HepG2 (cell line): ENCODE measurements at regions not wholly inside any gene's neighbourhood (a gene's known extent, or its start where the extent isn't known, plus 50 kb on each side); places are given as distances from the start of the nearest gene placed in this dataset.

Source experiments
- ATAC-seq: fragments of 200-7000 bp; cut with Tn5 transposase; 3 replicates; pipeline ENCODE4 v1.9.1; 2020; ENCODE audit warnings: mild to moderate bottlenecking, moderate library complexity
- BruUV-seq: library from RNA; stranded (reverse); fragments of 400-500 nt; replicated peaks from 2 replicates; lab custom pipeline; 2021; lab: Mats Ljungman, UMichigan
- CTCF ChIA-PET: fragments of 300-600 bp; formaldehyde crosslinking; extraction: SDS; loops from one replicate; lab custom pipeline; 2021; ENCODE audit warnings: low total read pairs, inconsistent platforms, low intra/inter-chr PET ratio; lab: Yijun Ruan, JAX
- POLR2A ChIA-PET: fragments of 350-600 bp; sonication (Branson Sonifier 250); formaldehyde crosslinking; loops from one replicate; lab custom pipeline; 2020; ENCODE audit warnings: antibody characterized with exemption, inconsistent platforms; lab: Yijun Ruan, JAX
- DNase-seq: peaks from one replicate; pipeline ENCODE4 v3.0.0-alpha.2; 2015; ENCODE audit warnings: low spot score
- FAIRE-seq: peaks from 3 replicates; lab custom pipeline; 2011; peaks lifted over from hg19 to GRCh38; lab: Jason Lieb, UNC
- H2AFZ ChIP-seq: one replicate; pipeline ENCODE4 v1.6.1; 2011; ENCODE audit warnings: low read length, inconsistent platforms
- H3K27ac ChIP-seq: fragments of 300-600 bp; 3 replicates; pipeline ENCODE4 v1.8.0; 2011; ENCODE audit warnings: mixed run types, mild to moderate bottlenecking, mixed read lengths, low read length, inconsistent platforms; ENCODE audit not compliant: insufficient read depth; ENCODE audit errors: extremely low read length
- H3K27me3 ChIP-seq, 2 experiments: fragments of 200-600 bp in 1 of 2; 2 replicates in 1 of 2; 3 replicates in 1 of 2; pipeline versions ENCODE4 v1.6.0 to v1.8.0; 2011; ENCODE audit warnings: low read length in 2 of 2, mild to moderate bottlenecking in 2 of 2, moderate library complexity in 2 of 2, inconsistent platforms in 1 of 2; ENCODE audit not compliant: insufficient read depth in 2 of 2, control insufficient read depth in 1 of 2
- H3K36me3 ChIP-seq, 2 experiments: fragments of 200-600 bp in 1 of 2; replicated peaks in 1 of 2; 2 replicates in 1 of 2; 3 replicates in 1 of 2; pipeline versions ENCODE4 v1.5.1 to v1.8.0; 2011; ENCODE audit warnings: low read length in 2 of 2, inconsistent platforms in 1 of 2; ENCODE audit not compliant: insufficient read depth in 2 of 2, control insufficient read depth in 1 of 2
- H3K4me1 ChIP-seq: 2 replicates; pipeline ENCODE4 v1.5.1; 2012; ENCODE audit warnings: low read length, inconsistent platforms; ENCODE audit not compliant: insufficient read depth
- H3K4me2 ChIP-seq: 2 replicates; pipeline ENCODE4 v1.6.0; 2011; ENCODE audit warnings: low read depth, low read length, inconsistent platforms
- H3K4me3 ChIP-seq, 3 experiments: fragments of 200-600 bp in 1 of 3; sonication (generic), shearing (Covaris generic) in 1 of 3; replicated peaks in 1 of 3; 2 replicates each; pipeline ENCODE4 v1.5.1; 2011 to 2016; ENCODE audit warnings: low read length in 3 of 3, inconsistent platforms in 2 of 3, low read depth in 2 of 3, mild to moderate bottlenecking in 2 of 3, control low read depth in 1 of 3, mixed read lengths in 1 of 3; ENCODE audit not compliant: insufficient read depth in 1 of 3
- H3K79me2 ChIP-seq: one replicate; pipeline ENCODE4 v1.6.1; 2011; ENCODE audit warnings: low read length, inconsistent platforms; ENCODE audit not compliant: insufficient read depth
- H3K9ac ChIP-seq: 2 replicates; pipeline ENCODE4 v1.6.0; 2011; ENCODE audit warnings: mild to moderate bottlenecking, low read depth, low read length, inconsistent platforms; ENCODE audit not compliant: insufficient read depth
- H3K9me3 ChIP-seq: 2 replicates; pipeline ENCODE4 v1.5.1; 2012; ENCODE audit warnings: mild to moderate bottlenecking, low read length
- H4K20me1 ChIP-seq: 2 replicates; pipeline ENCODE4 v1.6.0; 2011; ENCODE audit warnings: inconsistent platforms, mild to moderate bottlenecking, low read length, moderate library complexity; ENCODE audit not compliant: insufficient read depth
- ARNT2 ChIP-seq: sonication (generic); formaldehyde crosslinking; IDR thresholded peaks from 2 replicates; pipeline ENCODE4 v1.8.0; 2022; ENCODE audit warnings: mild to moderate bottlenecking, low read depth, missing genetic modification reagents, moderate library complexity
- BORCS8-MEF2B ChIP-seq: sonication (generic); formaldehyde crosslinking; IDR thresholded peaks from 2 replicates; pipeline ENCODE4 v1.8.0; 2022; ENCODE audit warnings: mild to moderate bottlenecking, missing genetic modification reagents
- CBX2 ChIP-seq, 2 experiments: fragments of 200-600 bp in 1 of 2; sonication (generic); formaldehyde crosslinking in 1 of 2; IDR thresholded peaks; 2 replicates each; pipeline versions ENCODE4 v1.7.0 to v1.8.1; 2018 to 2022; ENCODE audit warnings: low read depth in 2 of 2, low read length in 1 of 2, mild to moderate bottlenecking in 1 of 2, missing genetic modification reagents in 1 of 2
- ETV5 ChIP-seq: IDR thresholded peaks from 2 replicates; pipeline ENCODE4 v1.6.1; 2018; ENCODE audit warnings: missing biosample characterization, missing genetic modification reagents, inconsistent platforms, borderline replicate concordance
- FOSL2 ChIP-seq: sonication (generic); formaldehyde crosslinking; IDR thresholded peaks from 2 replicates; pipeline ENCODE4 v1.4.0; 2020; ENCODE audit warnings: missing genetic modification reagents
- HDAC6 ChIP-seq: fragments of 200-600 bp; sonication (generic); IDR thresholded peaks from 2 replicates; pipeline ENCODE4 v1.7.0; 2017; ENCODE audit warnings: mild to moderate bottlenecking, antibody characterized with exemption, low read length, low read depth
- LBX2 ChIP-seq: sonication (generic); formaldehyde crosslinking; IDR thresholded peaks from 2 replicates; pipeline ENCODE4 v1.5.0; 2020; ENCODE audit warnings: missing genetic modification reagents, mild to moderate bottlenecking, borderline replicate concordance
- MAX ChIP-seq: IDR thresholded peaks from 2 replicates; pipeline ENCODE4 v1.6.1; 2012; ENCODE audit warnings: inconsistent platforms
- RELA ChIP-seq: sonication (generic); formaldehyde crosslinking; IDR thresholded peaks from 2 replicates; pipeline ENCODE4 v1.4.0; 2020; ENCODE audit warnings: missing genetic modification reagents
- TFE3 ChIP-seq: IDR thresholded peaks from 2 replicates; pipeline ENCODE4 v1.6.1; 2016
- ZBTB1 ChIP-seq: sonication (generic); formaldehyde crosslinking; IDR thresholded peaks from 2 replicates; pipeline ENCODE4 v1.4.0; 2020; ENCODE audit warnings: missing genetic modification reagents, borderline replicate concordance
- ZNF451 ChIP-seq: sonication (generic); formaldehyde crosslinking; IDR thresholded peaks from 2 replicates; pipeline ENCODE4 v1.5.0; 2020; ENCODE audit warnings: mild to moderate bottlenecking, missing genetic modification reagents
- ZNF687 ChIP-seq: sonication (generic); formaldehyde crosslinking; IDR thresholded peaks from 2 replicates; pipeline ENCODE4 v1.5.1; 2020; ENCODE audit warnings: mild to moderate bottlenecking, missing genetic modification reagents, moderate library complexity
- ZNF709 ChIP-seq: sonication (generic); formaldehyde crosslinking; IDR thresholded peaks from 2 replicates; pipeline ENCODE4 v1.5.0; 2020; ENCODE audit warnings: mild to moderate bottlenecking, missing genetic modification reagents
- ZNF749 ChIP-seq: sonication (generic); formaldehyde crosslinking; IDR thresholded peaks from 2 replicates; pipeline ENCODE4 v1.8.0; 2022; ENCODE audit warnings: mild to moderate bottlenecking, missing genetic modification reagents, moderate library complexity, borderline replicate concordance
- ZNF850 ChIP-seq: sonication (generic); formaldehyde crosslinking; conservative IDR thresholded peaks from 2 replicates; pipeline ENCODE4 v1.9.0; 2021; ENCODE audit warnings: mild to moderate bottlenecking, missing genetic modification reagents
- in situ Hi-C: cut with HindIII; loops from 2 replicates; pipeline ENCODE4 v1.10.0; 2017; ENCODE audit warnings: low pct_unique_long_range_greater_than_20kb; ENCODE audit not compliant: extremely low pct_ligation_motif_present
- intact Hi-C: fragments of 100-400 bp; cut with micrococcal nuclease; formaldehyde crosslinking; loops from one replicate; pipeline ENCODE4 v1.10.0; 2022; ENCODE audit not compliant: unreplicated experiment

GRCh38 chr2:105158002-105158401 lies 83.5 kb upstream of the GPR45 start:
- H3K4me2 ChIP-seq: no peak overlapping the region
- H2AFZ ChIP-seq: no peak overlapping the region
- CTCF ChIA-PET: no interaction called here
- POLR2A ChIA-PET: no interaction called here
- no peaks in the 10 kb centered on the region for H4K20me1 ChIP-seq
- H3K27ac ChIP-seq: no peak overlapping the region
- H3K9ac ChIP-seq: no peak overlapping the region
- H3K4me3 ChIP-seq: no peak overlapping the region
- ATAC-seq: no peak
- no peaks in the 10 kb centered on the region for H3K9me3 ChIP-seq
- no peak for FAIRE-seq
- no peaks in the 10 kb centered on the region for H3K4me1 ChIP-seq
- intact Hi-C loops (no loop called here), in situ Hi-C loops (no loop called here)
- DNase-seq: no peak
- H3K27me3 ChIP-seq: no peaks in the 10 kb centered on the region; a peak in 1 of 5 replicates
- no TSS peak for BruUV-seq
- no peaks in the 10 kb centered on the region for H3K79me2 ChIP-seq
- no peaks in the 10 kb centered on the region for H3K36me3 ChIP-seq
- no peak for TF ChIP-seq TFE3 (CRISPR knock-in tag)
- TF ChIP-seq ZNF451 (CRISPR knock-in tag): no peak
- TF ChIP-seq RELA (CRISPR knock-in tag): no peak
- no peak for TF ChIP-seq ZNF687 (CRISPR knock-in tag)
- no peak for TF ChIP-seq LBX2
- no peak for TF ChIP-seq MAX
- TF ChIP-seq ZBTB1 (CRISPR knock-in tag): no peak
- TF ChIP-seq HDAC6: no peak
- TF ChIP-seq BORCS8-MEF2B (CRISPR knock-in tag): no peak
- TF ChIP-seq FOSL2: no peak
- no peak for TF ChIP-seq ZNF850
- no peak for TF ChIP-seq ETV5 (CRISPR knock-in tag)
- no peak for TF ChIP-seq CBX2 (IDR thresholded peaks at IDR 0.05; ENCODE audit: low read depth, low read length)
- no peak for TF ChIP-seq CBX2 (CRISPR knock-in tag; IDR thresholded peaks at IDR 0.05; ENCODE audit: low read depth)
- no peak for TF ChIP-seq ARNT2 (CRISPR knock-in tag)
- no peak for TF ChIP-seq ZNF709 (CRISPR knock-in tag)
- TF ChIP-seq ZNF749 (CRISPR knock-in tag): no peak
